GM23338 (cell line): ENCODE measurements at regions not wholly inside any gene's neighbourhood (a gene's known extent, or its start where the extent isn't known, plus 50 kb on each side); places are given as distances from the start of the nearest gene placed in this dataset.

ENCODE experiments used
- ATAC-seq: fragments of 200-7000 bp; cut with Tn5 transposase; 3 replicates; pipeline ENCODE4 v1.9.1; 2020
- DNase-seq: peaks from one replicate; pipeline ENCODE4 v3.0.0-alpha.2; 2015; ENCODE audit warnings: low spot score
- H2AFZ ChIP-seq: fragments of 200-600 bp; sonication (generic); 2 replicates; pipeline ENCODE4 v1.8.0; 2016; ENCODE audit warnings: antibody characterized with exemption, mild to moderate bottlenecking, moderate library complexity
- H3F3A ChIP-seq: fragments of 200-600 bp; sonication (generic); replicated peaks from 2 replicates; pipeline ENCODE4 v1.8.0; 2017; ENCODE audit warnings: antibody characterized with exemption, mixed run types, low read depth
- H3K27ac ChIP-seq: fragments of 200-600 bp; sonication (generic); 2 replicates; pipeline ENCODE4 v1.6.1; 2016; ENCODE audit warnings: low read depth
- H3K27me3 ChIP-seq: fragments of 200-600 bp; sonication (generic); 2 replicates; pipeline ENCODE4 v1.8.0; 2016; ENCODE audit warnings: mild to moderate bottlenecking, mixed run types, moderate library complexity; ENCODE audit not compliant: insufficient read depth
- H3K36me3 ChIP-seq: fragments of 200-600 bp; sonication (generic); 2 replicates; pipeline ENCODE4 v1.8.0; 2016; ENCODE audit warnings: mild to moderate bottlenecking; ENCODE audit not compliant: insufficient read depth
- H3K4me1 ChIP-seq: fragments of 200-600 bp; sonication (generic); 2 replicates; pipeline ENCODE4 v1.8.0; 2016; ENCODE audit warnings: mild to moderate bottlenecking, moderate library complexity; ENCODE audit not compliant: insufficient read depth
- H3K4me2 ChIP-seq: fragments of 200-600 bp; sonication (generic); 2 replicates; pipeline ENCODE4 v1.7.1; 2017; ENCODE audit warnings: mixed run types
- H3K4me3 ChIP-seq: fragments of 200-600 bp; sonication (generic); 2 replicates; pipeline ENCODE4 v1.6.1; 2016; ENCODE audit warnings: mixed run types
- H3K79me2 ChIP-seq: fragments of 200-600 bp; sonication (generic); replicated peaks from 2 replicates; pipeline ENCODE4 v1.8.0; 2017; ENCODE audit warnings: mild to moderate bottlenecking; ENCODE audit not compliant: insufficient read depth
- H3K9me2 ChIP-seq: fragments of 200-600 bp; sonication (generic); 2 replicates; pipeline ENCODE4 v1.8.0; 2017; ENCODE audit not compliant: insufficient read depth
- H4K20me1 ChIP-seq: fragments of 200-600 bp; sonication (generic); replicated peaks from 2 replicates; pipeline ENCODE4 v1.8.0; 2017; ENCODE audit warnings: mild to moderate bottlenecking; ENCODE audit not compliant: insufficient read depth
- H3K27ac Mint-ChIP-seq: 2 replicates; pipeline ENCODE4 v1.8.0; 2020; ENCODE audit warnings: inconsistent platforms, mild to moderate bottlenecking, moderate library complexity, mixed read lengths
- H3K27me3 Mint-ChIP-seq: 3 replicates; pipeline ENCODE4 v1.8.0; 2022; ENCODE audit warnings: low read depth, mild to moderate bottlenecking, moderate library complexity, mixed read lengths, inconsistent platforms; ENCODE audit not compliant: insufficient read depth, poor library complexity
- H3K36me3 Mint-ChIP-seq: 3 replicates; pipeline ENCODE4 v1.8.0; 2021; ENCODE audit warnings: low read depth, mild to moderate bottlenecking, inconsistent platforms, moderate library complexity, mixed read lengths
- H3K4me1 Mint-ChIP-seq: 3 replicates; pipeline ENCODE4 v1.8.0; 2020; ENCODE audit warnings: mild to moderate bottlenecking, inconsistent platforms, mixed read lengths
- H3K4me3 Mint-ChIP-seq: 3 replicates; pipeline ENCODE4 v1.8.0; 2021; ENCODE audit warnings: moderate library complexity, mild to moderate bottlenecking, inconsistent platforms, mixed read lengths
- H3K9me3 Mint-ChIP-seq: 3 replicates; pipeline ENCODE4 v1.8.0; 2020; ENCODE audit warnings: moderate library complexity, mild to moderate bottlenecking, inconsistent platforms, mixed read lengths
- CREB1 ChIP-seq: fragments of 250-450 bp; sonication (Bioruptor Pico); IDR thresholded peaks from 2 replicates; pipeline ENCODE4 v1.5.0; 2020; ENCODE audit warnings: low read depth, mild to moderate bottlenecking, moderate library complexity
- CTCF ChIP-seq, 2 experiments: fragments of 200-600 bp in 1 of 2; sonication (generic) in 1 of 2; conservative IDR thresholded peaks; 2 replicates each; pipeline versions ENCODE4 v1.5.1 to v1.6.1; 2016 to 2017; ENCODE audit warnings: antibody characterized with exemption in 2 of 2, low read depth in 2 of 2, mild to moderate bottlenecking in 2 of 2, moderate library complexity in 1 of 2
- ETS1 ChIP-seq: IDR thresholded peaks from 2 replicates; pipeline ENCODE4 v1.6.1; 2016; ENCODE audit warnings: antibody characterized with exemption
- JUNB ChIP-seq: IDR thresholded peaks from one replicate; pipeline ENCODE4 v1.6.1; 2016; ENCODE audit warnings: antibody characterized with exemption; ENCODE audit not compliant: unreplicated experiment
- NANOG ChIP-seq: IDR thresholded peaks from 2 replicates; pipeline ENCODE4 v1.6.1; 2016; ENCODE audit warnings: antibody characterized with exemption, borderline replicate concordance
- POLR2AphosphoS5 ChIP-seq: IDR thresholded peaks from 2 replicates; pipeline ENCODE4 v1.6.1; 2016; ENCODE audit warnings: antibody characterized with exemption, low read depth
- REST ChIP-seq: IDR thresholded peaks from one replicate; pipeline ENCODE4 v1.6.1; 2018; ENCODE audit warnings: antibody characterized with exemption; ENCODE audit not compliant: unreplicated experiment
- STAT1 ChIP-seq: IDR thresholded peaks from one replicate; pipeline ENCODE4 v1.6.1; 2016; ENCODE audit warnings: antibody characterized with exemption; ENCODE audit not compliant: unreplicated experiment
- ZNF114 ChIP-seq: fragments of 250-450 bp; sonication (Bioruptor Pico); IDR thresholded peaks from 2 replicates; pipeline ENCODE4 v1.5.0; 2020; ENCODE audit warnings: mild to moderate bottlenecking, moderate library complexity
- ZNF462 ChIP-seq: fragments of 250-450 bp; sonication (Bioruptor Pico); IDR thresholded peaks from 2 replicates; pipeline ENCODE4 v1.5.0; 2020; ENCODE audit warnings: mild to moderate bottlenecking, moderate library complexity

GRCh38 chr10:125226823-125227222 is 66.5 kb upstream of the CTBP2 start (continued):
- no peak for TF ChIP-seq CTCF (conservative IDR thresholded peaks at IDR 0.05; ENCODE audit: low read depth in 2 of 2)
- TF ChIP-seq JUNB, result no peak
- TF ChIP-seq ETS1, result no peak
- no peak for TF ChIP-seq POLR2AphosphoS5

GRCh38 chr10:125226005-125226404 is 65.6 kb upstream of the CTBP2 start:
- Histone ChIP-seq H3K79me2 (no peaks in the 10 kb centered on the region), H3K27ac (no peak overlapping the region), H3K9me2 (no peaks in the 10 kb centered on the region), H3K4me3 (no peak overlapping the region), H3K4me2 (no peak overlapping the region), H3K27me3 (no peaks in the 10 kb centered on the region), H2AFZ (no peak overlapping the region), H3K36me3 (no peaks in the 10 kb centered on the region), H3F3A (no peaks in the 10 kb centered on the region), H3K4me1 (peaks cover 3% of the 10 kb centered on the region; the same call in 1 of the 2 replicates), H4K20me1 (no peaks in the 10 kb centered on the region)
- Mint-ChIP-seq H3K36me3 (no peaks in the 10 kb centered on the region), H3K27me3 (peaks cover 8% of the 10 kb centered on the region), H3K27ac (no peak overlapping the region), H3K4me1 (peaks cover 17% of the 10 kb centered on the region), H3K9me3 (no peaks in the 10 kb centered on the region), H3K4me3 (no peak overlapping the region)
- no peak for DNase-seq
- ATAC-seq, result no peak
- TF ChIP-seq ZNF462 (no peak), REST (no peak), STAT1 (no peak), CREB1 (CRISPR knock-in tag) (no peak), JUNB (no peak), ZNF114 (CRISPR knock-in tag) (no peak), CTCF (conservative IDR thresholded peaks at IDR 0.05; ENCODE audit: low read depth in 2 of 2) (no peak), NANOG (no peak)
